Tibial nerve (tissue), 4 donors: ENCODE measurements at regions not wholly inside any gene's neighbourhood (a gene's known extent, or its start where the extent isn't known, plus 50 kb on each side); places are given as distances from the start of the nearest gene placed in this dataset.
A peak's percentile ranks its signal among the peaks of the same experiment; 100 is the strongest.
"Not testable (repeated sequence)": the region's sequence is repeated elsewhere in the genome, so short reads cannot be mapped to it uniquely, and the experiment has no call there.

ENCODE experiments used
- DNase-seq, 2 donors: peaks; one replicate each; pipeline ENCODE4 v3.0.0-alpha.2; 2019; ENCODE audit warnings: low spot score in 2 of 2
- H3K27ac ChIP-seq, 4 donors: fragments of 200-600 bp; sonication (generic) in 3 of 4; one replicate each; pipeline ENCODE4 v1.5.1; 2017 to 2019; ENCODE audit warnings: mild to moderate bottlenecking in 1 of 4
- H3K27me3 ChIP-seq, 2 donors: fragments of 200-600 bp; sonication (generic) in 1 of 2; one replicate each; pipeline versions ENCODE4 v1.5.1 to v1.6.0; 2017 to 2019
- H3K36me3 ChIP-seq, 3 donors: fragments of 200-600 bp; sonication (generic); one replicate each; pipeline ENCODE4 v1.5.1; 2018 to 2019
- H3K4me1 ChIP-seq, 4 donors: fragments of 200-600 bp; sonication (generic) in 3 of 4; one replicate each; pipeline ENCODE4 v1.5.1; 2017 to 2019
- H3K4me3 ChIP-seq, 4 donors: fragments of 200-600 bp; sonication (generic) in 3 of 4; one replicate each; pipeline ENCODE4 v1.5.1; 2017 to 2019; ENCODE audit warnings: mild to moderate bottlenecking in 1 of 4, moderate library complexity in 1 of 4
- H3K9me3 ChIP-seq, 4 donors: fragments of 200-600 bp; sonication (generic) in 3 of 4; one replicate each; pipeline ENCODE4 v1.5.1; 2017 to 2019
- EP300 ChIP-seq, 2 donors: sonication (generic); formaldehyde crosslinking; IDR thresholded peaks; one replicate each; pipeline ENCODE4 v1.6.1; 2017; ENCODE audit warnings: antibody characterized with exemption in 2 of 2, mild to moderate bottlenecking in 1 of 2
- POLR2A ChIP-seq, 2 donors: fragments of 450-650 bp; IDR thresholded peaks; one replicate each; pipeline ENCODE4 v1.6.1; 2017; ENCODE audit warnings: antibody characterized with exemption in 2 of 2, mild to moderate bottlenecking in 2 of 2, moderate library complexity in 2 of 2
- WGBS, 2 donors: methylation state at CpG; one replicate each; pipeline ENCODE4 v1.1.5; 2018; 5-methylcytosine and 5-hydroxymethylcytosine counted together
- TF ChIP-seq, protein P1 (sequence below), 5 experiments: fragments of 200-600 bp in 3 of 5; fragments of 450-650 bp in 2 of 5; sonication (generic) in 3 of 5; IDR thresholded peaks; one replicate each; pipeline ENCODE4 v1.5.1; 2016 to 2019; ENCODE audit warnings: antibody characterized with exemption in 5 of 5, mild to moderate bottlenecking in 3 of 5, moderate library complexity in 2 of 5

DNA sequence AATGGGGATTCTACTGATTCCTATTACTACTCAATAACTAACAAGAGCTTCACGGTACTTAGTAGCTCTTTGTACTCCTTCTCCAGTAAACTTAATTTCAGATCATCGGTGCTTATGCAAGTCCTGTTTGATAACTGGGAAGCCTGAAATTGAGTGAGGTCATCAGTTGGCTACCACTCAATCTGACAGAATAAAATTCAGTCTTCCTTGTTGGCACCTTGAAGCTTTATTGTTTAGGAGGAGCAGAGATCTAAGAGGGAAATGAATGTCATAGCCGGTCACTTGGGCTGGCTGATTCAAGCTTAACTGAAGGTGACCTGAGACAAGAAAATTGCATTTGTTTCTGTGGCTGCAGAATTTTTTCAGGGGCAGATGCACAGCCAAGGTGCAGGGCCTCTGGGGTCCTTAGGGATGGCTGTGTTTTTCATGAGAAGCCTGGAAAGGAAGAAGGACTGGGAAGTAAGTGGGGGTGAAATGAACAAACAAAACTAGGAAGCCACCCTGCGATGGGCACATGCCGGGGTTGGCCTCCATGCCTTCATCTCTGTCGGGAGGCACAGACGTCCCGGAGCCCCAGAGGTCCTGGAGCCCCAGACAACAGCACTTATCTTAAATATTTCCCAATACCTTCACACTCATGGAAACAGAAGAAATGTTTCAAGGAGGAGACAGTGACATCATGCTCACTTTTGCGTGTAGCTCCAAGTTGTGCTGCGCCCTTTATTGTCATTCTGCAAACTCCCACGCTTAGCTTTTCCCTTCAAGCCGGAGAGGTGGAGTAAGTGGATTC lies 85.0 kb upstream of the KIF5B start:
- Histone ChIP-seq H3K27ac (peak overlapping the region in 1 of 4 donors; percentile 17), H3K9me3 (no peaks in the 10 kb centered on the region)
- WGBS, 2 donors = 75 to 77% methylated on average over 12 of the region's 12 CpGs

DNA sequence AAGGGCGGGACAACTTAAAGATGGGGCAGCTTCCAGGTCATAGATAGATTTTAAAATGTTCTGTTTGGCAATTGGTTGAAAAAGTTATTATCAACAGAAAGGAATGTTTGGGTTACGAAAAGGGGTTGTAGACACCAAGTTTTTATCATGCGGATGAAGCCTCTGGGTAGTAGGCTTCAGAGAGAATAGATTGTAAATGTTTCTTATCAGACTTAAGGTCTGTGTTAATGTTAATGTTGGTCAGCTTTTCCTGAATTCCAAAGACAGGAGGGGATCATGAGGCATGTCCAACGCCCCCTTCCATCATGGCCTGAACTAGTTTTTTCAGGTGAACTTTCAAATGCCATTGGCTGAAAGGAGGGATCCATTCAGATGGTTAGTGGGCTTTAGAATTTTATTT lies 84.2 kb upstream of the KIF5B start:
- no peak overlapping the region for H3K27ac ChIP-seq
- H3K27me3 ChIP-seq = no peaks in the 10 kb centered on the region
- DNase-seq = no peak
- no peak for TF ChIP-seq POLR2A (IDR thresholded peaks at IDR 0.05)
- TF ChIP-seq, protein P1, sequence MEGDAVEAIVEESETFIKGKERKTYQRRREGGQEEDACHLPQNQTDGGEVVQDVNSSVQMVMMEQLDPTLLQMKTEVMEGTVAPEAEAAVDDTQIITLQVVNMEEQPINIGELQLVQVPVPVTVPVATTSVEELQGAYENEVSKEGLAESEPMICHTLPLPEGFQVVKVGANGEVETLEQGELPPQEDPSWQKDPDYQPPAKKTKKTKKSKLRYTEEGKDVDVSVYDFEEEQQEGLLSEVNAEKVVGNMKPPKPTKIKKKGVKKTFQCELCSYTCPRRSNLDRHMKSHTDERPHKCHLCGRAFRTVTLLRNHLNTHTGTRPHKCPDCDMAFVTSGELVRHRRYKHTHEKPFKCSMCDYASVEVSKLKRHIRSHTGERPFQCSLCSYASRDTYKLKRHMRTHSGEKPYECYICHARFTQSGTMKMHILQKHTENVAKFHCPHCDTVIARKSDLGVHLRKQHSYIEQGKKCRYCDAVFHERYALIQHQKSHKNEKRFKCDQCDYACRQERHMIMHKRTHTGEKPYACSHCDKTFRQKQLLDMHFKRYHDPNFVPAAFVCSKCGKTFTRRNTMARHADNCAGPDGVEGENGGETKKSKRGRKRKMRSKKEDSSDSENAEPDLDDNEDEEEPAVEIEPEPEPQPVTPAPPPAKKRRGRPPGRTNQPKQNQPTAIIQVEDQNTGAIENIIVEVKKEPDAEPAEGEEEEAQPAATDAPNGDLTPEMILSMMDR (IDR thresholded peaks at IDR 0.05) = no peak
- peaks cover 0 to 19% (median 0%) of the 10 kb centered on the region in 4 donors for H3K4me1 ChIP-seq
- 91% methylated on average over 4 of the region's 4 CpGs for WGBS, 2 donors
- H3K36me3 ChIP-seq = no peaks in the 10 kb centered on the region
- H3K4me3 ChIP-seq = no peak overlapping the region
- no peaks in the 10 kb centered on the region for H3K9me3 ChIP-seq

More for the DNA sequence above, 85.0 kb upstream of the KIF5B start:
- DNase-seq = no peak
- no peaks in the 10 kb centered on the region for H3K36me3 ChIP-seq
- peaks cover 0 to 19% (median 0%) of the 10 kb centered on the region in 4 donors for H3K4me1 ChIP-seq
- TF ChIP-seq, protein P1 (IDR thresholded peaks at IDR 0.05) = no peak
- H3K27me3 ChIP-seq = no peaks in the 10 kb centered on the region
- H3K4me3 ChIP-seq = no peak overlapping the region

DNA sequence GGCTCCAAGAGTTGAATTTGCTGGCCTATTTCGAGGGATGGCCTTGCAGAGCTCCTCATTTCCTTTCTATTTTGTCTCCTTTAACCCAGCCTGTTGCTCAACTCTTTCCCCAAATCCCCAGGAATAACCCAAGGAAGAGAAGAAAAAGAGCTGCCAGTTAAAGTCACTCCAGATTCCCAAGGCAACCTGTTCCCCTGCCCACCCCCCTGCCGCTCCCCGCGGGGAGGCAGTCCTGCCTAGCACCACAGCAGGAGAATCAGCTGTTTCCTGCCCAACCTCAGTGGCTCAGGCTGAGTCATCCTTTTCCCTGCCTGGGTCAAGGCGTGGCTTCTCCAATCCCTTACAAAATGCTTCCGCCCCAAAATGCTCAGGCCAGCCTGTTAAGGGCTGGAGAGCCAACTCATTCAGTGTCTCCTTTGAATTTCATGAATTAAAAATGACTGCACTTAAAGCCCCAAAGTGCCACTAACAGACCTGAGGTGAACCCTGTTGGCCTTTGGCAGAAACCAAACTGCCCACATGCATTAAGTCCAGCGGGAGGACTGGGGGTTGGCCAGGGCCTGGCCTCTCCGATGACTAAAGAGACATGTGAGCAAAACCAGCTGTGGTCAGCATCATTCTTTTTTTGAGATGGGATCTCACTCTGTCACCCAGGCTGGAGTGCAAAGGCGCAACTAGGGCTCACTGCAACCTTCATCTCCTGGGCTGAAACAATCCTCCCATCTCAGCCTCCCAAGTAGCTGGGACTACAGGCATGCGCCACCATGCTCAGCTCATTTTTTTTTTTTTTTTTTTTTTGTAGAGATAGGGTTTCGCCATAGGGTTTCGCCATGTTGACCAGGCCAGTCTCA lies 83.2 kb upstream of the KIF5B start:
- Histone ChIP-seq H3K4me3 (no peak overlapping the region), H3K27me3 (no peaks in the 10 kb centered on the region), H3K9me3 (no peaks in the 10 kb centered on the region), H3K4me1 (peaks cover 0 to 19% (median 0%) of the 10 kb centered on the region in 4 donors), H3K36me3 (no peaks in the 10 kb centered on the region), H3K27ac (peak overlapping the region in 2 of 4 donors; percentile 59 to 66)
- TF ChIP-seq EP300 (IDR thresholded peaks at IDR 0.05) (peak in 1 of 2 donors; percentile 81), POLR2A (IDR thresholded peaks at IDR 0.05) (no peak)
- TF ChIP-seq, protein P1 (IDR thresholded peaks at IDR 0.05) = no peak
- WGBS, 2 donors = 50 to 53% methylated on average over 12 of the region's 12 CpGs
- peak; percentile 30 to 73 for DNase-seq

DNA sequence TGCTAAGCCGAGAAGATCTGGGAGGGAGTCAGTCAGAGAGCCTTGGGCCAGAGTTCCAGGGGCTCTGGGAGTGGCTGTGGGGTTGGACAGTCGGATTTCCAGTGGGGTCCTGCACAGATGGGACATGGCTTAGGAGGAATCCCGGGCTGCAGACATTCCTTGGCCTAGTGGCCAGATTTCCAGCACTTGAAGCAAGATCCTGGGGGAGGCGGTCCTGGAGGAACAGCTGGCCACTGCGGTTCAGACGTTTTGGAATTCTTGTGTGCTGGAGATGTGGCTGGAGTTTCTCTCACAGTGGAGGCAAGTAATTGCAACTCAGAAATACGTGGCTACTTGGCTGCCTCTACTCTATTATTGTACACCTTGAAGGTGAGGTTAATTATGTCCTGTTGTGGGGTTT lies 80.7 kb upstream of the KIF5B start:
- 71 to 77% methylated on average over 7 of the region's 7 CpGs for WGBS, 2 donors
- not testable (repeated sequence) for H3K27me3 ChIP-seq, H3K27ac ChIP-seq, H3K36me3 ChIP-seq, H3K4me3 ChIP-seq, DNase-seq, H3K9me3 ChIP-seq
- H3K4me1 ChIP-seq = peaks cover 0 to 19% (median 0%) of the 10 kb centered on the region in 4 donors

DNA sequence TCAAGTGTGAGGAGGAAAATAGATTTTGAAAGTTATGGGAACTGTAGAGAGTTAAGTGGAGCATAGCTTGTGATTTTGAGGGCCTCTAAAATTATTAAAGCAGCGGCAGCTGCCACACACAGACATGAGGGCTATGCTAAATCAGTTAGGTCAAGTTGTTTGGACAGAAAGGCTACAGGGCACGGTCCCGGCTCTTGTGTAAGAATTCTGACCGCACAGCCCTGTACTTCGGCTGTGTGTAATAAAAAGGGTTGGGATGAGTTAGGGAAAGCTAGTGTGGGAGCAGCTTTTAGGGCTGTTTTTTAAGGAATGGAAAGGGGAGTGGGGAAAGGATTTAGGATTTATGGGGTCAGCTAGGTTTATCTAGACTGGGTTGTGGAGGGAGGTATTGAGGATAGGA lies 79.6 kb upstream of the KIF5B start:
- H3K4me1 ChIP-seq = peaks cover 0 to 17% (median 0%) of the 10 kb centered on the region in 4 donors
- WGBS, 2 donors = 75% methylated on average over 5 of the region's 5 CpGs
- H3K36me3 ChIP-seq, H3K27ac ChIP-seq, H3K4me3 ChIP-seq, DNase-seq, H3K9me3 ChIP-seq, H3K27me3 ChIP-seq: not testable (repeated sequence)

DNA sequence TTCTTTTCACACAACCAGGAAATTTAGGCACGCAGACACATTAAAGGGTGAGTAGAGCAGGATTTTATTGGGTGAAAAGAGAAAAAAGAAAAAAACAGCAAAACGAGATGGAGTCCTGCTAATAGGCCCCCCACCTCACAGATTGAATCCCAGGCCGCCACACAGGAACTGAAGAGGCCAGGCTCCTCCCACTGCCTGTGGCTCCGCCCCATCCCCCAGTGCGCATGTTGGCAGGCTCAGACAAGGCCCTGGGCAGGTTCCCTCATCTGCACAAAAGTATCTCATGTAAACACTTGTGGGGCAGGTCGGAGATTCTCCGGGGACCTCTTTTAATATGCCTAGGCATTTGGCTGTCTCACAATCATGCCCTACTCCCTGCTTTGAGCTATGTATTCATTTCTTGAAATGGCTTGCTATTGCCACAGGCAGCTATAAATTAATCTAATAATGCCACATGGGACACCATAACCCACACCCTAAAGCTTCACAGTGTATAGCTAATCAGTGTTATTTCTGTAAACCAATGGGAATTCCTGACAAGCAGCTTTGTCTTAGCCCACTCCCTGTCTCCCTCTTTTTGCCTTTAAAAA lies 76.2 kb upstream of the KIF5B start:
- H3K9me3 ChIP-seq = no peaks in the 10 kb centered on the region
- no peak overlapping the region for H3K27ac ChIP-seq
- H3K36me3 ChIP-seq = no peaks in the 10 kb centered on the region
- H3K4me3 ChIP-seq = no peak overlapping the region
- no peak for DNase-seq
- no peaks in the 10 kb centered on the region for H3K4me1 ChIP-seq
- no peak for TF ChIP-seq POLR2A (IDR thresholded peaks at IDR 0.05)
- TF ChIP-seq EP300 (IDR thresholded peaks at IDR 0.05) = no peak
- TF ChIP-seq, protein P1 (IDR thresholded peaks at IDR 0.05) = no peak
- H3K27me3 ChIP-seq = no peaks in the 10 kb centered on the region
- WGBS, 2 donors = 80 to 88% methylated on average over 7 of the region's 7 CpGs
